ENCODE measurements at regions not wholly inside any gene's neighbourhood (a gene's known extent, or its start where the extent isn't known, plus 50 kb on each side); places are given as distances from the start of the nearest gene placed in this dataset.

GRCh38 chr4:18645351-18645750 is 623.8 kb upstream of the LCORL start:
- Histone ChIP-seq H3K27ac (ENCODE audit: insufficient read length, low read depth, low read length) (no peak overlapping the region), H2BK12ac (ENCODE audit: insufficient read length, low read depth, low read length) (no peak overlapping the region), H3K14ac (ENCODE audit: insufficient read depth, low read length) (no peak overlapping the region), H3K9ac (ENCODE audit: extremely low read depth, insufficient read length, low read length) (no peak overlapping the region), H2BK20ac (ENCODE audit: low read depth, low read length, poor library complexity, severe bottlenecking) (no peak overlapping the region), H4K91ac (ENCODE audit: insufficient read length, low read depth, low read length) (no peak overlapping the region), H3K79me2 (ENCODE audit: insufficient read depth, low read length) (no peaks in the 10 kb centered on the region), H3K56ac (ENCODE audit: insufficient read length, low read depth, low read length) (no peak overlapping the region), H4K5ac (ENCODE audit: insufficient read length, low read depth, low read length) (no peak overlapping the region), H2BK15ac (ENCODE audit: low read depth, low read length) (no peak overlapping the region), H4K8ac (replicated peaks; ENCODE audit: insufficient read length, low read depth, low read length) (no peak overlapping the region), H3K4ac (ENCODE audit: low read depth, low read length) (no peak overlapping the region), H4K20me1 (ENCODE audit: control insufficient read depth, insufficient read depth, insufficient read length) (no peaks in the 10 kb centered on the region), H3K79me1 (ENCODE audit: insufficient read depth, low read depth, low read length, poor library complexity, severe bottlenecking) (no peaks in the 10 kb centered on the region), H2BK5ac (ENCODE audit: insufficient read length, low read length) (no peak overlapping the region), H3K4me1 (ENCODE audit: insufficient read depth, low read length) (no peaks in the 10 kb centered on the region; the same call in 1 of the 2 replicates), H3K27me3 (ENCODE audit: insufficient read depth, low read length) (no peaks in the 10 kb centered on the region), H3T11ph (ENCODE audit: low read length) (no peak overlapping the region), H3K18ac (ENCODE audit: insufficient read length, low read depth, low read length) (no peak overlapping the region), H2AK5ac (ENCODE audit: insufficient read length, low read length) (no peak overlapping the region), H3K23me2 (ENCODE audit: insufficient read length, low read depth, low read length, poor library complexity, severe bottlenecking) (no peaks in the 10 kb centered on the region), H2BK120ac (ENCODE audit: low read depth, low read length, poor library complexity, severe bottlenecking) (no peak overlapping the region), H3K9me3 (ENCODE audit: control insufficient read depth, low read depth, low read length) (no peaks in the 10 kb centered on the region), H3K23ac (ENCODE audit: insufficient read length, low read depth, low read length) (no peak overlapping the region), H2AFZ (ENCODE audit: low read length) (no peak overlapping the region), H3K4me2 (ENCODE audit: insufficient read depth, insufficient read length, low read length) (no peak overlapping the region)
- no peaks in the 10 kb centered on the region for H3K27me3 Mint-ChIP-seq (ENCODE audit: low read depth)
- peaks cover 3 to 5% of the 10 kb centered on the region in 2 experiments; a peak in 3 of 4 replicates for H3K4me1 Mint-ChIP-seq
- H3K9me3 Mint-ChIP-seq = peaks cover 13 to 20% of the 10 kb centered on the region in 2 experiments; a peak in 4 of 5 replicates
- no CpG with 5 or more reads among the region's 2 CpGs for WGBS (ENCODE audit: extremely low coverage, insufficient read length, low lambda C conversion rate)
- no peak overlapping the region for H3K27ac Mint-ChIP-seq
- no peak for DNase-seq
- TF ChIP-seq, protein P1, sequence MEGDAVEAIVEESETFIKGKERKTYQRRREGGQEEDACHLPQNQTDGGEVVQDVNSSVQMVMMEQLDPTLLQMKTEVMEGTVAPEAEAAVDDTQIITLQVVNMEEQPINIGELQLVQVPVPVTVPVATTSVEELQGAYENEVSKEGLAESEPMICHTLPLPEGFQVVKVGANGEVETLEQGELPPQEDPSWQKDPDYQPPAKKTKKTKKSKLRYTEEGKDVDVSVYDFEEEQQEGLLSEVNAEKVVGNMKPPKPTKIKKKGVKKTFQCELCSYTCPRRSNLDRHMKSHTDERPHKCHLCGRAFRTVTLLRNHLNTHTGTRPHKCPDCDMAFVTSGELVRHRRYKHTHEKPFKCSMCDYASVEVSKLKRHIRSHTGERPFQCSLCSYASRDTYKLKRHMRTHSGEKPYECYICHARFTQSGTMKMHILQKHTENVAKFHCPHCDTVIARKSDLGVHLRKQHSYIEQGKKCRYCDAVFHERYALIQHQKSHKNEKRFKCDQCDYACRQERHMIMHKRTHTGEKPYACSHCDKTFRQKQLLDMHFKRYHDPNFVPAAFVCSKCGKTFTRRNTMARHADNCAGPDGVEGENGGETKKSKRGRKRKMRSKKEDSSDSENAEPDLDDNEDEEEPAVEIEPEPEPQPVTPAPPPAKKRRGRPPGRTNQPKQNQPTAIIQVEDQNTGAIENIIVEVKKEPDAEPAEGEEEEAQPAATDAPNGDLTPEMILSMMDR (conservative IDR thresholded peaks at IDR 0.05) = no peak
- H3K36me3 Mint-ChIP-seq (ENCODE audit: insufficient read depth in 1 of 3, low read depth in 3 of 3) = peaks cover 0 to 9% (median 4%) of the 10 kb centered on the region in 3 experiments; a peak in 4 of 7 replicates
- no peak overlapping the region for H3K4me3 Mint-ChIP-seq
